Inflammatory macrophage (primary cell): ENCODE measurements at regions not wholly inside any gene's neighbourhood (a gene's known extent, or its start where the extent isn't known, plus 50 kb on each side); places are given as distances from the start of the nearest gene placed in this dataset.

Source experiments
- DNase-seq, 2 donors: peaks; one replicate each; pipeline ENCODE4 v3.0.0-alpha.2; 2020 to 2022

- DNase-seq, result no peak
Measured at GRCh38 chr2:49251251-49251650, 96.9 kb upstream of the FSHR start.

DNA sequence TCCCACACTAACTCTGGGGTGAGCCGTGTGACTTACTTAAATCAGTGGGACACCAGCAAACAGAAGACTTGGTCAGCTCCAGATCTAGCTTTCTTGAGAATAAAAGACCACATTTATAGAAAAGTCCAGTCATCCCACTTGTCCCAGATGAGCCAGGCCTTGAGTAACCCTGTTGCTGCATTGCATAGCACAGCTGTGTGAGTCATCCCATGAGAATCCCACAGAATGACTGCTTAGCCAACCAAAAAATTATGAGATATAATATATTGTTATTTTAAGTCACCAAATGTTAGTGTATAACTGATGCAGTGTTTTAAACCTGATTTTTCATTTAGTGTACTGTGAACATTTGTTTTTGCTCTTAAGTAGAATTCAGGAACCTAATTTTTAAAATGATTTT, 94.2 kb upstream of the FSHR start:
- DNase-seq, result peak in 1 of 2 donors; percentile 1

DNA sequence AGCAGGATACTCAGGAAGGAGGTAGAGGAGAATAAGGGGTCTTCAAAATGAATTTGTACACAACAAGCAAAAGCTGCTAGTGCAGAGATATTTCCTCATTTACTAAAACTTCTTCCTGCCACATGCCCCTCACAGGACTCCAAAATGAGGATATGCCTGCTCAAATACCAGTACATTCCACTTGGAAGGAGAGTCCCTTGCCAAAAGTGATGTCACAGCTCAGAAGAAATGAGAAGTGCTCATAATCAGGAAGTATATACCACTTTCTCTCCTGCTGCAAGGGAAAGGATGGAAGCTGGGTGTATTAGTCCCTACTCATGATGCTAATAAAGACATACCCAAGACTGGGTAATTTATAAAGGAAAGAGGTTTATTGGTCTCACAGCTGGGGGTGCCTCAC, 87.7 kb upstream of the FSHR start:
- DNase-seq, result no peak

- no peak for DNase-seq
Measured at GRCh38 chr2:49241501-49241900, 87.2 kb upstream of the FSHR start.

GRCh38 chr2:49240608-49241007, 86.3 kb upstream of the FSHR start:
- DNase-seq, result no peak

DNA sequence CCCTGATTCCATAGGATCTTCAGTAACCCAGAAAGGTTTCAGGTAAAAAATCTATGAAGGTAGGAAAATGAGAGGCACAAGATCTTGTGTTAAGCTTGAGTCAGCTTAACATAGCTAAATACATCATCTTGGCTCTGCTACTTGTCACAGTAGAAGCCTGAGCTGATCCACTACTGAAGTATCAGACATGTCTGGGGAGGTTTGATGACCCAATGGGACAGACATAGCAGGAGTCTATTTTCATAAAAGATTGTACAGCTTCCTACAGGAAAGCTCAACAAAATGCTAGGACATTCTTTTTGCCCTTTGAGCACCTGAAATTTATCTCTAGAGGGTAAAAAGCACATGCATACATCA, 84.3 kb upstream of the FSHR start:
- DNase-seq, result no peak

GRCh38 chr2:49237867-49238603, 83.7 kb upstream of the FSHR start:
- no peak for DNase-seq

GRCh38 chr2:49236316-49236715, 82.0 kb upstream of the FSHR start:
- no peak for DNase-seq

GRCh38 chr2:49226360-49226759, 72.0 kb upstream of the FSHR start:
- DNase-seq, result no peak

- DNase-seq, result no peak
Measured at GRCh38 chr2:49225126-49225525, 70.8 kb upstream of the FSHR start.

- no peak for DNase-seq
Measured at GRCh38 chr2:49224426-49225010, 70.2 kb upstream of the FSHR start.

- DNase-seq, result no peak
Measured at GRCh38 chr2:49222975-49223528, 68.7 kb upstream of the FSHR start.

GRCh38 chr2:49219741-49220140, 65.4 kb upstream of the FSHR start:
- DNase-seq, result no peak

DNA sequence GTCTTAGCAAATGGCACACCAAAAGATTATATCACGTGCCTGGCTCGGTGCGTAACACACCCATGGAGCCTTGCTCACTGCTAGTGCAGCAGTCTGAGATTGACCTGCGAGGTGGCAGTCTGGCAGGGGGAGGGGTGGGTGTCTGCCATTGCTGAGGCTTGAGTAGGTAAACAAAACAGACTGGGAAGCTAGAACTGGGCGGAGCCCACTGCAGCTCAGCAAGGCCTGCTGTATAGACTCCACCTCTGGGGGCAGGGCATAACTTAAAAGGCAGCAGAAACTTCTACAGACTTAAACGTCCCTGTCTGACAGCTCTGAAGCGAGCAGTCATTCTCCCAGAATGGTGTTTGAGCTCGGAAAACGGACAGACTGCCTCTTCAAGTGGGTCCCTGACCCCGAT, 55.9 kb upstream of the FSHR start:
- no peak for DNase-seq

DNA sequence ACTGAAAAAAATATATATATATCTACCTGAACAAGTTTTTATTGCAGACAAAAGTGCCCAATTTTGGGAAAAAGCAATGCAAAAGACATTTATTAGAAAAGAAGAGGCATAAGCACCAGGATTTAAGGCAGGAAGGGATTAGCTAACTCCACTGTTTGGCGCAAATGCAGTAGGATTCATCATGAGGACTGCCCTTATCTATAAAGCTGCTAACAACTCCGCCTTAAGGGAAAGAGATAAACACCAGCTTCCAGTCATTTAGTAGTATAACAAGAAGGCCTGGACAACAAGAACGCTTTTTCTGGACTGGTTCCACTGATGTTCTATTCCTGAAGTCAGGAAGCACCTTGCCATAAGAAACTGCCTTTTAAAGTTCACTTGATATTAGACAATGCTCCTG, 52.9 kb upstream of the FSHR start:
- no peak for DNase-seq
